SK-N-SH (cell line): ENCODE measurements at regions not wholly inside any gene's neighbourhood (a gene's known extent, or its start where the extent isn't known, plus 50 kb on each side); places are given as distances from the start of the nearest gene placed in this dataset.

Experiments used
- CTCF ChIA-PET: fragments of 300-600, 350-600 bp; formaldehyde crosslinking; extraction: SDS; loops from one replicate; lab custom pipeline; 2021; lab: Yijun Ruan, JAX
- POLR2A ChIA-PET: fragments of 350-600 bp; sonication (Branson Sonifier 250); formaldehyde crosslinking; extraction: SDS; loops from one replicate; lab custom pipeline; 2020; ENCODE audit warnings: antibody characterized with exemption, inconsistent platforms; lab: Yijun Ruan, JAX
- DNase-seq: peaks from one replicate; pipeline ENCODE4 v3.0.0; 2012
- H2AFZ ChIP-seq: fragments of 200-600 bp; sonication (generic); 2 replicates; pipeline ENCODE4 v1.8.1; 2016; ENCODE audit warnings: antibody characterized with exemption, mild to moderate bottlenecking, low read depth
- H3F3A ChIP-seq: fragments of 200-600 bp; sonication (generic); replicated peaks from 2 replicates; pipeline ENCODE3; 2016; ENCODE audit warnings: antibody characterized with exemption, mild to moderate bottlenecking; ENCODE audit not compliant: insufficient read depth
- H3K27ac ChIP-seq, 2 experiments: fragments of 200-500 bp in 1 of 2; fragments of 200-600 bp in 1 of 2; sonication (Bioruptor generic) in 1 of 2; sonication (generic), shearing (Covaris generic) in 1 of 2; 2 replicates each; pipeline versions ENCODE4 v1.5.1 to v1.6.1; 2014 to 2016; ENCODE audit warnings: low read depth in 2 of 2, inconsistent platforms in 1 of 2, low read length in 1 of 2, mild to moderate bottlenecking in 1 of 2, mixed read lengths in 1 of 2
- H3K27me3 ChIP-seq: fragments of 200-600 bp; sonication (generic), shearing (Covaris generic); 2 replicates; pipeline ENCODE4 v1.6.1; 2016; ENCODE audit warnings: mixed run types; ENCODE audit not compliant: insufficient read depth
- H3K36me3 ChIP-seq, 2 experiments: fragments of 200-500 bp in 1 of 2; fragments of 200-600 bp in 1 of 2; sonication (Bioruptor generic) in 1 of 2; sonication (generic) in 1 of 2; replicated peaks in 1 of 2; 2 replicates each; pipeline versions ENCODE3 to v1.5.1; 2014 to 2016; ENCODE audit warnings: low read length in 1 of 2, mild to moderate bottlenecking in 1 of 2; ENCODE audit not compliant: insufficient read depth in 2 of 2, control insufficient read depth in 1 of 2
- H3K4me1 ChIP-seq, 2 experiments: fragments of 200-500 bp in 1 of 2; fragments of 200-600 bp in 1 of 2; sonication (Bioruptor generic) in 1 of 2; sonication (generic), shearing (Covaris generic) in 1 of 2; 2 replicates each; pipeline versions ENCODE4 v1.5.1 to v1.6.1; 2014 to 2016; ENCODE audit warnings: low read depth in 1 of 2, low read length in 1 of 2, mixed run types in 1 of 2; ENCODE audit not compliant: insufficient read depth in 2 of 2, control insufficient read depth in 1 of 2
- H3K4me2 ChIP-seq: fragments of 200-600 bp; sonication (generic), shearing (Covaris generic); 2 replicates; pipeline ENCODE4 v1.6.1; 2017; ENCODE audit warnings: mixed run types
- H3K4me3 ChIP-seq, 2 experiments: fragments of 200-500 bp in 1 of 2; fragments of 200-600 bp in 1 of 2; sonication (Bioruptor generic) in 1 of 2; sonication (generic), shearing (Covaris generic) in 1 of 2; 2 replicates each; pipeline versions ENCODE4 v1.5.1 to v1.8.1; 2014 to 2016; ENCODE audit warnings: low read depth in 2 of 2, inconsistent platforms in 1 of 2, low read length in 1 of 2, mild to moderate bottlenecking in 1 of 2, mixed read lengths in 1 of 2, moderate library complexity in 1 of 2
- H3K79me2 ChIP-seq: fragments of 200-600 bp; sonication (generic); 2 replicates; pipeline ENCODE4 v1.8.1; 2017; ENCODE audit warnings: mild to moderate bottlenecking; ENCODE audit not compliant: insufficient read depth
- H3K9ac ChIP-seq: fragments of 200-600 bp; sonication (generic); 2 replicates; pipeline ENCODE4 v1.6.1; 2017; ENCODE audit warnings: mixed run types
- H3K9me2 ChIP-seq: fragments of 200-600 bp; sonication (generic); 2 replicates; pipeline ENCODE4 v1.6.1; 2017; ENCODE audit warnings: mixed run types
- H3K9me3 ChIP-seq: fragments of 200-600 bp; sonication (generic); 2 replicates; pipeline ENCODE4 v1.6.1; 2017; ENCODE audit warnings: mixed run types, mild to moderate bottlenecking, moderate library complexity
- H4K20me1 ChIP-seq: fragments of 200-600 bp; sonication (generic); 2 replicates; pipeline ENCODE4 v1.6.1; 2017; ENCODE audit warnings: mild to moderate bottlenecking, mixed run types; ENCODE audit not compliant: insufficient read depth
- ELF1 ChIP-seq: IDR thresholded peaks from 2 replicates; pipeline ENCODE4 v1.4.0; 2012
- EP300 ChIP-seq, 2 experiments: IDR thresholded peaks; 2 replicates each; pipeline versions ENCODE4 v1.4.0 to v1.6.1; 2012; ENCODE audit warnings: borderline replicate concordance in 1 of 2, low read depth in 1 of 2, low read length in 1 of 2
- FOSL2 ChIP-seq: IDR thresholded peaks from 2 replicates; pipeline ENCODE4 v1.4.0; 2012; ENCODE audit warnings: low read depth, mild to moderate bottlenecking, moderate library complexity, borderline replicate concordance
- FOXJ3 ChIP-seq: sonication (generic); formaldehyde crosslinking; IDR thresholded peaks from 2 replicates; pipeline ENCODE4 v1.5.1; 2020; ENCODE audit warnings: mild to moderate bottlenecking, missing genetic modification reagents
- GABPA ChIP-seq: IDR thresholded peaks from 2 replicates; pipeline ENCODE4 v1.4.0; 2012; ENCODE audit warnings: low read depth, mild to moderate bottlenecking
- GATA2 ChIP-seq: sonication (generic); formaldehyde crosslinking; IDR thresholded peaks from 2 replicates; pipeline ENCODE4 v1.5.0; 2020; ENCODE audit warnings: mild to moderate bottlenecking, missing genetic modification reagents
- POLR2AphosphoS5 ChIP-seq: IDR thresholded peaks from 2 replicates; pipeline ENCODE4 v1.6.1; 2012; ENCODE audit warnings: low read depth, low read length
- RAD21 ChIP-seq: IDR thresholded peaks from 2 replicates; pipeline ENCODE4 v1.6.1; 2012; ENCODE audit warnings: mild to moderate bottlenecking, low read length
- RCOR1 ChIP-seq: fragments of 150-350 bp; IDR thresholded peaks from 2 replicates; pipeline ENCODE4 v1.6.1; 2017; ENCODE audit warnings: antibody characterized with exemption, low read length
- REST ChIP-seq: IDR thresholded peaks from 2 replicates; pipeline ENCODE4 v1.6.1; 2012; ENCODE audit warnings: mild to moderate bottlenecking, low read depth, low read length, moderate library complexity
- RXRA ChIP-seq: IDR thresholded peaks from 2 replicates; pipeline ENCODE4 v1.4.0; 2012; ENCODE audit warnings: low read depth, mild to moderate bottlenecking, borderline replicate concordance
- SMC3 ChIP-seq: IDR thresholded peaks from 2 replicates; pipeline ENCODE4 v1.6.1; 2012; ENCODE audit warnings: low read depth, low read length, improper control_type of control experiment
- TEAD4 ChIP-seq: IDR thresholded peaks from 2 replicates; pipeline ENCODE4 v1.4.0; 2012; ENCODE audit warnings: mild to moderate bottlenecking, borderline replicate concordance; ENCODE audit not compliant: insufficient read depth
- USF1 ChIP-seq: IDR thresholded peaks from 2 replicates; pipeline ENCODE4 v1.4.0; 2012; ENCODE audit warnings: low read depth, borderline replicate concordance
- ZBTB33 ChIP-seq: IDR thresholded peaks from 2 replicates; pipeline ENCODE4 v1.4.0; 2012; ENCODE audit warnings: low read depth, borderline replicate concordance
- WGBS: methylation state at CpG from one replicate; pipeline ENCODE4 v1.1.6; 2017; ENCODE audit warnings: low lambda C conversion rate; 5-methylcytosine and 5-hydroxymethylcytosine counted together
- TF ChIP-seq, protein P1 (sequence below): fragments of 150-350 bp; IDR thresholded peaks from 2 replicates; pipeline ENCODE4 v1.6.1; 2016; ENCODE audit warnings: mild to moderate bottlenecking, low read depth, low read length
- TF ChIP-seq, protein P2 (sequence below): IDR thresholded peaks from 2 replicates; pipeline ENCODE4 v1.4.0; 2012; ENCODE audit warnings: low read depth
- TF ChIP-seq, protein P3 (sequence below): fragments of 200-600 bp; sonication (generic); IDR thresholded peaks from 2 replicates; pipeline ENCODE4 v1.6.1; 2017; ENCODE audit warnings: antibody characterized with exemption, mild to moderate bottlenecking, moderate library complexity

- Histone ChIP-seq H3K36me3 (no peaks in the 10 kb centered on the region), H3K79me2 (no peaks in the 10 kb centered on the region), H4K20me1 (no peaks in the 10 kb centered on the region), H3K27me3 (no peaks in the 10 kb centered on the region), H3K9me3 (no peaks in the 10 kb centered on the region), H3K9ac (no peak overlapping the region), H3K4me2 (no peak overlapping the region), H3K9me2 (no peaks in the 10 kb centered on the region), H2AFZ (no peak overlapping the region), H3K4me1 (peaks cover 0 to 6% of the 10 kb centered on the region in 2 experiments; a peak in 1 of 4 replicates), H3K4me3 (no peak overlapping the region), H3K27ac (no peak overlapping the region), H3F3A (no peaks in the 10 kb centered on the region)
- 30% methylated on average over 3 of the region's 3 CpGs for WGBS
- POLR2A ChIA-PET: no interaction called here
- TF ChIP-seq FOXJ3 (CRISPR knock-in tag) (no peak), RAD21 (no peak), RXRA (no peak)
- CTCF ChIA-PET: no interaction called here
- no peak for DNase-seq
Measured at GRCh38 chr3:34858067-34858660, 781.2 kb upstream of the ARPP21 start.

DNA sequence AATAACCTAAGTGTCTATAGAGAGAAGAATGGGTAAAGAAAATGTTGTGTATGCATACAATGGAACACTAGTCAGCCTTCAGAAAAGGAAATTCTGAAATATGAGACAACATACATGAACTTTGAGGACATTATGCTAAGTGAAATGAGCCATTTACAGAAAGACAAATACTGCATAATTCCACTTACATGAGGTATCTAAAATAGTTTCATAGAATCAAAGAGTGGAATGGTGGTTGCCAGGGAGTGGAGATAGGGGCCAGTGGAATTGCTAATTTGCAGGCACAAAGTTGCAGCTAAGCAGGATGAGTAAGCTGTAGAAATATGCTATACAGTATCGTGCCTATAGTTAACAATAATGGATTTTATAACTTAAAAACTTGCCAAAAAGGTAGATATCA lies 779.6 kb upstream of the ARPP21 start:
- H3K27me3 ChIP-seq: no peaks in the 10 kb centered on the region
- peaks cover 0 to 9% of the 10 kb centered on the region in 2 experiments; a peak in 1 of 4 replicates for H3K4me1 ChIP-seq
- H3K79me2 ChIP-seq: no peaks in the 10 kb centered on the region
- DNase-seq: no peak
- POLR2A ChIA-PET: no interaction called here
- H3K4me3 ChIP-seq: no peak overlapping the region
- no peak for TF ChIP-seq GABPA
- TF ChIP-seq, protein P1, sequence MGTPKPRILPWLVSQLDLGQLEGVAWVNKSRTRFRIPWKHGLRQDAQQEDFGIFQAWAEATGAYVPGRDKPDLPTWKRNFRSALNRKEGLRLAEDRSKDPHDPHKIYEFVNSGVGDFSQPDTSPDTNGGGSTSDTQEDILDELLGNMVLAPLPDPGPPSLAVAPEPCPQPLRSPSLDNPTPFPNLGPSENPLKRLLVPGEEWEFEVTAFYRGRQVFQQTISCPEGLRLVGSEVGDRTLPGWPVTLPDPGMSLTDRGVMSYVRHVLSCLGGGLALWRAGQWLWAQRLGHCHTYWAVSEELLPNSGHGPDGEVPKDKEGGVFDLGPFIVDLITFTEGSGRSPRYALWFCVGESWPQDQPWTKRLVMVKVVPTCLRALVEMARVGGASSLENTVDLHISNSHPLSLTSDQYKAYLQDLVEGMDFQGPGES: no peak
- TF ChIP-seq RAD21: no peak
- TF ChIP-seq REST: no peak
- no peak for TF ChIP-seq ZBTB33
- TF ChIP-seq FOSL2: no peak
- TF ChIP-seq ELF1: no peak
- TF ChIP-seq POLR2AphosphoS5: no peak
- no peak for TF ChIP-seq EP300 (IDR thresholded peaks at IDR 0.05; ENCODE audit: borderline replicate concordance in 1 of 2, low read depth in 1 of 2, low read length in 1 of 2)
- TF ChIP-seq TEAD4: no peak
- TF ChIP-seq, protein P2, sequence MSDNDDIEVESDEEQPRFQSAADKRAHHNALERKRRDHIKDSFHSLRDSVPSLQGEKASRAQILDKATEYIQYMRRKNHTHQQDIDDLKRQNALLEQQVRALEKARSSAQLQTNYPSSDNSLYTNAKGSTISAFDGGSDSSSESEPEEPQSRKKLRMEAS: no peak
- TF ChIP-seq RCOR1: no peak
- TF ChIP-seq, protein P3, sequence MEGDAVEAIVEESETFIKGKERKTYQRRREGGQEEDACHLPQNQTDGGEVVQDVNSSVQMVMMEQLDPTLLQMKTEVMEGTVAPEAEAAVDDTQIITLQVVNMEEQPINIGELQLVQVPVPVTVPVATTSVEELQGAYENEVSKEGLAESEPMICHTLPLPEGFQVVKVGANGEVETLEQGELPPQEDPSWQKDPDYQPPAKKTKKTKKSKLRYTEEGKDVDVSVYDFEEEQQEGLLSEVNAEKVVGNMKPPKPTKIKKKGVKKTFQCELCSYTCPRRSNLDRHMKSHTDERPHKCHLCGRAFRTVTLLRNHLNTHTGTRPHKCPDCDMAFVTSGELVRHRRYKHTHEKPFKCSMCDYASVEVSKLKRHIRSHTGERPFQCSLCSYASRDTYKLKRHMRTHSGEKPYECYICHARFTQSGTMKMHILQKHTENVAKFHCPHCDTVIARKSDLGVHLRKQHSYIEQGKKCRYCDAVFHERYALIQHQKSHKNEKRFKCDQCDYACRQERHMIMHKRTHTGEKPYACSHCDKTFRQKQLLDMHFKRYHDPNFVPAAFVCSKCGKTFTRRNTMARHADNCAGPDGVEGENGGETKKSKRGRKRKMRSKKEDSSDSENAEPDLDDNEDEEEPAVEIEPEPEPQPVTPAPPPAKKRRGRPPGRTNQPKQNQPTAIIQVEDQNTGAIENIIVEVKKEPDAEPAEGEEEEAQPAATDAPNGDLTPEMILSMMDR: no peak
- TF ChIP-seq SMC3: no peak
- no peak for TF ChIP-seq USF1
- TF ChIP-seq GATA2 (CRISPR knock-in tag): no peak
- TF ChIP-seq, all 33 proteins: peak for 0
- H2AFZ ChIP-seq: no peak overlapping the region
- no peaks in the 10 kb centered on the region for H3F3A ChIP-seq
- H3K27ac ChIP-seq: no peak overlapping the region
- no peaks in the 10 kb centered on the region for H3K9me2 ChIP-seq
- CTCF ChIA-PET: no interaction called here
- H3K4me2 ChIP-seq: no peak overlapping the region
- H3K36me3 ChIP-seq: no peaks in the 10 kb centered on the region
- WGBS: 14% methylated on average over 1 of the region's 1 CpG
- H3K9me3 ChIP-seq: no peaks in the 10 kb centered on the region
- no peaks in the 10 kb centered on the region for H4K20me1 ChIP-seq
- H3K9ac ChIP-seq: no peak overlapping the region
